ENCODE measurements at regions not wholly inside any gene's neighbourhood (a gene's known extent, or its start where the extent isn't known, plus 50 kb on each side); places are given as distances from the start of the nearest gene placed in this dataset.

- no peak for DNase-seq
Measured at GRCh38 chr18:24954341-24954740, 397.6 kb downstream of the ZNF521 start.

- DNase-seq = no peak
Measured at GRCh38 chr18:24958001-24958400, 394.0 kb downstream of the ZNF521 start.

- no peak for DNase-seq
Measured at GRCh38 chr18:24959051-24959476, 392.9 kb downstream of the ZNF521 start.

- no peak for DNase-seq
Measured at GRCh38 chr18:24964216-24964615, 387.8 kb downstream of the ZNF521 start.

DNA sequence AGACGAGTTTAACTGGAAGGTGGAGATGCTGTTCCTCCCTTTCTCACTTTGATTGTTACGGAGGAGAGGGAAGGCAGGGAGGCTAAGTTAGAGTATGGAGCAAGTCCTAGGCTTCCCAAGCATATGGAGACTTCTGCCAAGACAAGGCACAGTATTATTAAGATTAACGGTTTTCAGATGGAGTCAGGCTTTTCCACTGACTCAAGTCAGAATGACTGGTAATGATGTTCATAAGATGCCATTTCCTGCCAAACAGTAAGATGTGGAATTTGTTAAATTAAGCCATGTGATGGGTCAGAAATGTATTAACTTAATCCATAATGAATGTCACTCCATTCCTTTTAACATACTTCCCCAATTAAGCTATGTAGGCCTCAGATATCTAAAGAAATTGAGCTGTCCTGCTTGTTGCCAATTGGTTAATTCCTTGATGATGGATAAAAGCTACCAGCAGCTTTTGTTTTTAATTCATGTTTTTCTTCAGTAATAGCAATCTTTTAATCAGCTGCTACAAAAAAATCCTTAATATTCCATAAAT is 383.7 kb downstream of the ZNF521 start:
- DNase-seq = no peak

DNA sequence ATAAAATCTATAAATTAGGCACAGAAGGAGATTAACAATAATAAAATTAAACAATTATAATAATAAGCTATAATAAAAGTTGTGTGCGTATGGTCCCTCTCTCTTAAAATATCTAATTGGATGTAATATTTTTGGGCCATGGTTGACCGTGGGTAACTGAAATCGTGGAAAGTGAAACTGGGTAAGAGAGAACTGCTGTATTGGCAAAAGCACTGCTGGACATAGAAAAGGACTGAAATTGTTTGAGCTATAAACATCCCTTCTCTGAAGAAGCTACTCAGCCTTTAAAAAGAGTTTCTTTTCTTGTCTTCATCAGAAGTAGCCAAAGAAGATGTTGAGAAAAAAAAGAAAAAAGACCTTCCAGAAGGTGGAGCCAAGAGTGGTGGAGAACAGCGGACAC is 379.4 kb downstream of the ZNF521 start:
- no peak for DNase-seq

DNA sequence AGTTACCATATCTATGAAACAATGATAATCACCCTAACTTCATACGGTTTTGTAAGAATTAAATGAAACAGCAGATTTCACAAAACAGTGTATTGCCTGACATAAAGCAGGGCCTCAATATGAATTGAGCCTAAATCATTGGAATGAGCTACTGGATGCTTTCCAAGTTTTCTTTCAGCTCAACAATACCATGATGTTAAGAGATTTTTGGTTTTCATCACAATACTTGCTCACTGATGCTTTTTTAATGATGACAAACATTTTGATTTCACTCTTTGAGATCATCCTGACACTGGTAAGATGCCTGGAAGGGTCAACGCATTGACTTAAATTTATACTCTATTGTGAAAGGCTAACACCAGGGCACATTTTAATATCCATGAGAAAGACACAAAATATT is 377.5 kb downstream of the ZNF521 start:
- DNase-seq = no peak

DNA sequence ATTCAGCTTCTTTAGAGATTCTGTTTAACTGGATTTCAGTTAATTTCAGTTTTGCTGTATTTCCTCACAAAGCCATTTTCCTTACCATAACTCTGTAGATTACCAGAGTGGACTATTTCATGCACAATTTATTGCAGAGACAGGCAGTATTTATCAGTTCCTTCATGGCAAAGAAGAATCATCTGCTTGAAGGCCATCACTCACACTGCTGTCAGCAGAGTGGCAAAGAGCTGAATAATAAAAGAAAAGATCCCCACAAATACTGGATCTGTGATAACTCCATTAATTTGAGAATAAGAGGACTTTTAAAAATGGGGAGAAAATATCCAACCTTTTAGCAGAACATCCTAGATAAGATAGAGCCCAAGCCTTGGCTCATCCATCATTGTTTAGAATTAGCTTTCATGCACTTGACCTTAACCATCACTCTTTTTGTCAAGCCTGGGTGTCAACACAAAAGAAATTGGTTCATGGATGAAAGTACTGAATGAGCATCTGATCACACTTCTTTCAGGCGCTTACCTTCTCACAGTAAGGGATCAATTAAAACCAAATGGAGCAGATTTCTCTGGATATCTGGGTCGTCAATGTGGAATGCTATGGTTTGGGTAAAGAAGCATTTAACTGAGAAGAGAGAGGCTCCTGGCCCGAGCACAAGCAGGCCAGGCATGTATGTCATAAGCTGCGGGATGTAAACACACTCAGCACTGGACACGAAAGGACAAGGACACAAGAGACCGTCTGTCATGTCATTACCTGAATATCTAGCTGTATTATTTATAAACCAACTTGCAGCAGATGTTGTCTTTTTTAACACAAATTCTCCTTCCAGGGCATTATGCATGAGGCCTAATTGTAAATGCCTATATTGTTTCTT is 376.2 kb downstream of the ZNF521 start:
- peak; percentile 90 for DNase-seq

DNA sequence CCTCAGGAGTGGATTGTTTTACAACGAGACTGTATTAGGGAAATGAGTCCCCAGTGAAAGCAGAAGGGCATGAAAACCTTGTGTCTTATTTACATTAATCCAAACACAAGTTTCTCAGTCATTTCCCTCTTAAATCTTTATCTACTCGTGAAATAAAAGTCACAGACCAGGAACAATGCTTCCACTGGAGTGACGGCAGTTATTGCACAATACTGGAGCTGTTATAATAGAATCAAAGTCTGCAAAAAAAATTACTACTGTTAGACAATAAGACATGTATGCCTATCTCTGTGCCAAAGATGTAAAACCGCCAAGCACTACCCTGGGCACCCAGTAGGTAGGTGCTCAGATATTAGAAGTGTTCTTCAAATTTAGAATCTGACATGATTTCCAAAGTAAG is 375.5 kb downstream of the ZNF521 start:
- no peak for DNase-seq

DNA sequence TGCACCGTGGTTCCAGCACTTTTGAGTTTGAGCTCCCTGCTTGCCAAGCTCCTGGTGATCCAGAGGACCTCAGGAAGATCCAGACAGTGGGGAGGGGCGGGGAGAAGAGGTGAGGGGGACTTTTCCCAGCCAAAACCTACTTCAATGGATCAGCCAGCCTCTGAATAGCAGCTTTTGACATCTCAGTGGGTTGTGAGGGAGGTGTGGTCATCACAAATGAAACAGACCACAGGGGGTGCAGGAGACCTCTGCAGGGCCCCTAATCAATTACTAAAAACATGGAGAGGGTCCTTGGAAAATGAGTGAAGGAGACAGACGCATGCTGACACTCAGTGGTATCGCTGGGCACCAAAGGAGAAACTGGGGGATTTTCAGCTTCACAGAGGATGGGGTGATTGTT is 372.7 kb downstream of the ZNF521 start:
- no peak for DNase-seq

DNA sequence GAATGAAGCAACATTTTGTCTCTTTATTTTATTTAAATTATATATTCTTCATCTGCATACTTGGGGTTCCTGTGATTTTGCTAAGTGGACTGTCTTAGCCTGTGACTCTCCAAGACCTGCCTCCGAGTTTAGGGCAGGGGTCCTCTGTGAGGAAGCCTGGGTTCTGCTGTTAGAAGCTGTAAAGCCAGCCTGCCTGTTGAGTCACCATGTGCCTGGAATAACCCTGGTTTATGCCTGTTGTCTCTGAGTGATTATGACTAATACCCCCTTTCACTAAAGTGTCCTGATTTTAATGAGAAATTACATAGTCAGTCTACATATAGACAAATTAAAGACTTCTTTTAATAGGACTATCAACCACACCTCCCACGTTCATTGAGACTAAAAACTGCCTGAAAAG is 369.1 kb downstream of the ZNF521 start:
- no peak for DNase-seq

DNA sequence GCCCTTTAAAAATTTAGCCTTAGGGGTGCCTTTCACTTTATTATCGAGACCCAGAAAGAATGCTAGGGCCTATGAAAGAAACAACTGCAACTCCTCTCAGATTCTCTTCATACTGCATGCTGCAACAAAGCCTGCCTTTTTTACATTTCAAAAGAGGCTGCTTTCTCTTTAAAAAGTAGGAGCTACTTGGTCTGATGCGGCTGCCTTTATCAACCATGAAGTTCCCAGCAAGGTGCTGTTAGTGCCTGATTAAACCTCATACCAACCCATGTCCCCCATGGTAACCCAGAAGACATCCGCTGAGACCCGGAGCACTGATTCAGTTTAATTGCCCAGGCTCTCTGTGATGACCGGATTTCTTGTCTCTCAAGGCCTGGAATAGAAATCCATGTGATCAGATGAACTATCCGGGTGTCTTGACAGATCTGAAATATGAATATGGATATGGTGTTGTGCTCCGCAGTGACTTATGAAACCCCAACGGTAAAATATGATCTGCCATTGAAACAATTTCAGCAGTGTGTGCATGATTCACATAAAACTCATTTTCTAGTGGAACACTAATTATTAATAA is 368.3 kb downstream of the ZNF521 start:
- DNase-seq = no peak

- no peak for DNase-seq
Measured at GRCh38 chr18:24985586-24985985, 366.4 kb downstream of the ZNF521 start.

DNA sequence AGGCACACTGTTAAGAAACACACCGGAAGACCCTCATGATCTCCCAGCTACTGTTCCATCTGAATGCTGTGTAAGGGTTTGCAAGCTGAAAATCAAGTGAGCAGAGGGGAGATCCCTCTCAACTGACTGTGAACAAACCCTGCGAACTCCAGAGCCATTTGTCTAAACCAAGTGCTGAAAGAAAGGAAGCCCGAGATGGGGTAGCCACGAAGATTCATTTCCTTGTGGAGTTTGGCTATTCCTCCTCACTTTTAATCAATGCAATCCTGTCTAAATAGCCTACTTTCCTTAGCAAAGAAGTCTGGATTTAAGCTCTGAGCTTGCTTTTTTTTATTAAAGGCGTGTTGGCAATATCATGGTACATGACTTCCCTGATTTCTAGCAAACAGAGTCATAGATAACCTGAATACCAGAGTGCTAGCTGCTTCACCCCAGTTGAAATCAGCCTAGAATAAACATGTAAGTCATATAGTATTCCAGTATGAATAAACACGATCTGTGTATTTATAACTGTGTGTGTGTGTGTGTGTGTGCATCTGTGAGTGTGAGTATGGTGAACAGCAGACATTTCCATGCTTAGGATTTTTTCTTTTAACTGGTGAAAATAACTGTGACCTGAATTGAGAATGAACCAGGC is 365.2 kb downstream of the ZNF521 start:
- DNase-seq = no peak

GRCh38 chr18:24987303-24988252 is 364.4 kb downstream of the ZNF521 start:
- no peak for DNase-seq

DNA sequence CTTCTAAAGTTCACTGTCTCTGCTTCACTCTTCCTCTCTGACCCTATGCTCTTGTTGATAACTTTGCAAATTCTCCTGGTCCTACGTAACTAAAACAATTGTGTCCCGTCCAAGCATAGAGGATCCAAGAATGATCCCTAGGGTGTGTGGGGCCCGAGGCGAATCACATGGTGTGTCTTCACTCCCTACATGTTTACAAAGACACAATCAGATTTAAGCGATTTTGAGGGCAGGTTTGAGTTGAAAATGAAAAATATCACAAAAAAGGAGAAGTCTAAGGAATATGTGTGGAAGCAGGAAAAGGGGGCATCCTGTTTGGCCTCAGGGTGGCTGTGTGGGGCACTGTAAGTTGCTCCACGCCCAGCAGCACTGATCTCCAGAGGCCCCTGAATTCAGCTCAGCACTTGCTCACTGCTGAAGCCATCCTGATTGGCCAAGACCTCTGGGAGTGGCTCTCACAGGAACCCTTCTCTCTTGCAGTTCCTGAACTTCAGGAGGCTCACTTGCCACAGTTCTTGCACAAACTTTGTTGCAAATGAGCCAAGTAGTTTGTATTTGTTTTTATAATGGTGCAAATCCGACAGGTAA is 363.6 kb downstream of the ZNF521 start:
- no peak for DNase-seq

DNA sequence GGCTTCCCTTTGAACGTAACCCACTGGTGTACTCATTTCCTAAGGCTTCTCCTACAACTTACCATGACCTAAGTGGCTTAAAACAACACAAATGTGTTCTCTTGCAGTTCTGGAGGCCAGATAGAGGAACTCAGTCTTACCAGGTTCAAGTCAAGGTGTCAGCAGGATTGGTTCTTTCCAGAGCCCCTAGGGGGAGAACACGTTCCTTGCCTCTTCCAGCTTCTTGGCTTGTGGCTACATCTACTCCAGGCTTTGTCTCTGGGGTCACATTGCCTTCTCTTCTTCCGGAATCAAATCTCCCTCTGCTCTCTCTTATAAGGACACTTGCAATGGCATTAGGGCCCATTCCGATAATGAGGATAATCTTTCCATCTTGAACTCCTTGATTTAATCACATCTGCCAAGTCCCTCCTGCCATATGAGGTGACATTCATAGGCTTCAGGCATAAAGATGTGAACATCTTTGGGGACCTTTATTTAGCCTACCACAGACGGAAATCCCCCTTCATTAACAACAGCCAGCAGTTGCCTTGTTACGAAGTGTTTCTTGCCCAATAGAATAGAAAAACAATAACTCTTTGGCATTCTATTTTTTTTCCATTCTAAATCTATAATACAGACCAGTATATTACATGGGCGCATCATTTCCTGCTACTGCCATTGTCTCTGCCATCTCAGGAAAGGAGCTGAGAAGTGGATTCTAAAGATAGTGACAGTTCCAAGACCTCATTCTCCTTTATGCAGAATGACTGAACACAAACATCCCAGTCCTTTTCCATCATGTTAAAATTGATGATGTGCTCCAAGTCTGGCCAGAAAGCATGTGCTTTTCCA is 362.0 kb downstream of the ZNF521 start:
- DNase-seq = no peak

GRCh38 chr18:24990671-24991134 is 361.3 kb downstream of the ZNF521 start:
- no peak for DNase-seq

DNA sequence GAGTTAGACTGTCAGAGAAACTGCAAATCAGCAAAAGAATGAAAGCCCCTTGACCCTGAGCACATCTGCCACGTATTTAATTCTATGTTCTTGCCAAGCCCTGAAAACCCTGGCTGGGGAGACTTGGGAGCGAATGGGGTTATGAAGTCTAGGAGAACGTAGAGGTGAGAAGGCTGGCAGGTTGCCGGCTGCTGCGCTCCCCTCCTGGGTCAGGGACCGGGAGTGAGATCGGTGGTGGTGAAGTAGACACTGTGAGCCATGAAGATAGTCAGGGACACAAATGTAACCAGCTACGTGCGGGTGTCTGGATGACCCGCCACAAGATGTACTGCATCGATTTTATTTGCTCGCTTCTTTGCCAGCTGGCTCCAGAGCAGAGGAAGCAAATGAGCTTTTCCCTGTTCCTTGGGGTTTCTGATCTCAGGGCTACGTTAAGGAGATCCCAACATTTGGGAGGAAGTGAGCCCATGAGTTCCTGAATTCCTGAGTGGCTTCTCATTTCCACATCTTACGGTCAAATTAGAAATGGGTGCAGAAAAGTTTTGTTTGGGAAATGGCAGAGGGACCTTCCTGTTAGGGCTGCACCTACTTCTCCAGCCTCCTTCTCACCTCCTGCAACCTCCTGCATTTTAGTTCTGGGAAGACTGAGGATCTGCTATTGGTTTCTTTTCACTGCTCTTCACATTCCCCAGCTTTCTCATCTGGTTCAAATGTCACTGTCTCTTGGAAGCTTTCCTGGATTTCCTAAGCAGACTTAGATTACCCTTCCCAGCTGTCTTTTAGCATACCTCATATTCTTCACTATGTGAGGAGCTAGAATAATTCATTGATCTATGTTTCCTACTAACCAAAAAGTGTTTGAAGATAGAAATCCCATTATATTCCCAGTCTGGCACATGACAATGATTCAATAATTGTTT is 360.6 kb downstream of the ZNF521 start:
- DNase-seq = no peak

- no peak for DNase-seq
Measured at GRCh38 chr18:24992491-24992890, 359.5 kb downstream of the ZNF521 start.
